Epidermal melanocyte (primary cell): ENCODE measurements at regions not wholly inside any gene's neighbourhood (a gene's known extent, or its start where the extent isn't known, plus 50 kb on each side); places are given as distances from the start of the nearest gene placed in this dataset.
"Not testable (repeated sequence)": the region's sequence is repeated elsewhere in the genome, so short reads cannot be mapped to it uniquely, and the experiment has no call there.

Experiments
- DNase-seq: peaks from one replicate; pipeline ENCODE4 v3.0.0; 2011; ENCODE audit warnings: low spot score; ENCODE audit not compliant: insufficient read length

DNA sequence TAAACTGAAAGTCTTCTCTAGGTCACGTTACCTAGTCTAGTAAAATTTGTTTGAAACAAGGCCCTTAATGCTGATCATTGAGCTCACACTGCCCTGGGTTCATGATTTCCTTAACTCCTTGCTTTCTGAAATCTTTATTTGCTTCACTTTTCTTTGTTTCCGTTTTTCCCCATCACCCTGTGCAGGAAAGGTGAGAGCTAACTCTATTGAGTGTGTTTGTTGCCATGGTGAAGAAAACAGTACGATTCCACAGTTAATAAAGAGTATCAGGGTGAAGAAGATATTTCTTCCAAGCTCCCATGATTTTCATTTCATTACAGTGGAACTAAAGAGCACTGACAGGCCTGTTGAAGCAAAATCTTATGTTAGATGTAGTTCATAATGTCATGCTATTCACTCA, 276.2 kb downstream of the RAP2B start:
- no peak for DNase-seq

GRCh38 chr3:153439780-153440179, 277.8 kb downstream of the RAP2B start:
- no peak for DNase-seq

DNA sequence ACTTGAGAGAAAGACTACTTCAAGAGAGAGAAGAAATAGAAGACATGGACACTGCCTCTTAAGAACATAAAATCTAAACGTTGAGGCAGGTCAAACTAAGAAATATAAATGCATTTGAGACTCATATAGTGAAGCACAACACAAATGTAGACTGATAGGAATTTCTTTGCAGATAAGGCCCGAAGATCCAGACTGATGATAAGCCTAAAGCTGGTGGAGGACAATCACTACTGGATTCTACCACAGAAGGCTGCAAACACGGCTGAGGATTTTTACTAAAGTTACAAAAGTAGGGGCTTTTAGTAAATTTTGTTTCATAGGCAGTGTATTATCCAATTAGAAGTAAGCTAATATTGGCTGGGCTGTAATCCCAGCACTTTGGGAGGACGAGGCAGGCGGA, 278.3 kb downstream of the RAP2B start:
- no peak for DNase-seq

DNA sequence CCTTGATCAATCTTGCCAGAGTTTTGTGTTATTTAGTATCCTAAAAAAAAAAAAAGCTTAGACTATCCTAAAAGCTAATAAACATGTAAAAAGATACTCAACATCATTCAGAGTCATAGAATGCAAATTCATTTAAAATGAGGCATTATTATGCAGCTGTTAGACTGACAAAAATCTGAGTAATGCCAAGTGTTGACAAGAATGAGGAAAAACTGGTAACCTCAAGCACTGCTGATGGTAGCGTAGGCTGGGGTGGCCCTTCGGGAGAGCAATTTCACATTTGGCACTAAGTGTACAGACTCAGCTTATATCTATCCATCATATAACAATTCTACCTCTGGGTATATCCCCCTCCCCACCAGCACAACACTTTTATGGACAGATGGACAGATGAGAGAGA, 280.4 kb downstream of the RAP2B start:
- no peak for DNase-seq

- DNase-seq: no peak
Measured at GRCh38 chr3:153442799-153443487, 280.9 kb downstream of the RAP2B start.

DNA sequence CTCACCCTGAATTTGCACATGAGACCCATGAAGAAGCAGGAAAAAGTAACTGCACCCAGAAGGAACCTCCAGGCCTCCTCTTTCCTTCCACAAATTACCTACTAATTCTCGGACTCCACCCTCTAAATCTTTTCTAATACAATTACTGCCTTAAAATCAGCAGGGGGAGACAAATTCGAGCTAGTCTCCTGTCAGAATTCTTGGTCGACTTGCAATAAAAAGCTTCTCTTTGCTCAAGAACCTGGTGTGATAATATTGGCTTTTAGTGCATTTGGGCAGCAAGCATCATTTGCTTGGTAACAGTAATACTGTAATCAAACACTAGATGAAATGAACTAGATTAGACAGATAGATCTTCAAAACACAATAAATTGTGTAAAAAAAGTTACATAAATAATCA, 281.9 kb downstream of the RAP2B start:
- no peak for DNase-seq

DNA sequence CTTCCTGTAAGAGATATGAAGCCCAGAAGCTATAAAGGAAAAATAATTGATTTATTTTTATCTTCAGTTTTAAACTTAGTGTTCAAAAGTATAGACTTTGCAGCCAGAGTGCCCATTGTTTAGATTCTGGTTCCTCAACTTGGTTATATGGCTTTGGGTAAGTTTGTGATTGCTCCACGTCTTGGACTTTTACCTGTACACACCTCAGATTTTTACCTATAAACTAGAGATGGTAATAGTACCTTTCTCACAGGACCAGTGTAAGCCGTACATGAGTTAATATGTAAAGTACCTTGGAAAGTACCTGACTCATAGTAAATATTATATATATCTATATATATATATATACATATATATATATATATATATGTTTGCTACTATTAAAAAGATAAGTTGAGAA, 283.8 kb downstream of the RAP2B start:
- no peak for DNase-seq

DNA sequence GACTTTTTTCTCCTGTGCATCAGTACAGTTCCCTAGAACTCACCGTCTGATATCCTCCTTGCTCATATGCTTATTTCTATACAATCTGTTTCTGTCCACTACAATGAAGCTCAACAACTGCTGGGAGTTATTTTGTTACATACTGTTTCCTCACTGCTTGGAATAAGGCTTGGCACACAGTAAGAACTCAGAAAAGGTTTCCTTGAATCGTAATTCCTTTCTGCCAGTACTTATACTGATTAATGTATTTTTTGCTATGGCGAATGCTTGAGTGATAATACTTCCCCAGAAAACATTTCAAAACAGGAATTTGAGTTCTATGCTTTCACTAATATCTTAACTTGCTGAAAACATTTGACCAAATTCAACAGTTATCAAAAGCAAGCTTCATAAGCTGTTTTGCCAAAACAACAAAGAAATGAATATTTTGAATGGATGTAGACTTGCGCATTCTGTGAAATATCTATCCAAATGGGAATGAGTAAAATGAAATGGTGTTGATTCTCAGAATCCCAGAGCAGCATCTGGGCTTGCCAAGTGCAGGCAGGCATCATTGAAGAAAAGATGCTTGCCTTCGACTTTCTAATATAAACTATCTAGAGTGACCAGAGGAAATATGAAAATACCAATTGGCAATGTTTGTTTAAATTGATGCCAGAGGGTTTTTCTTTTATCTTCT, 286.3 kb downstream of the RAP2B start:
- no peak for DNase-seq

GRCh38 chr3:153456833-153457545, 295.0 kb downstream of the RAP2B start:
- no peak for DNase-seq

GRCh38 chr3:153458881-153459280, 296.9 kb downstream of the RAP2B start:
- DNase-seq: no peak

DNA sequence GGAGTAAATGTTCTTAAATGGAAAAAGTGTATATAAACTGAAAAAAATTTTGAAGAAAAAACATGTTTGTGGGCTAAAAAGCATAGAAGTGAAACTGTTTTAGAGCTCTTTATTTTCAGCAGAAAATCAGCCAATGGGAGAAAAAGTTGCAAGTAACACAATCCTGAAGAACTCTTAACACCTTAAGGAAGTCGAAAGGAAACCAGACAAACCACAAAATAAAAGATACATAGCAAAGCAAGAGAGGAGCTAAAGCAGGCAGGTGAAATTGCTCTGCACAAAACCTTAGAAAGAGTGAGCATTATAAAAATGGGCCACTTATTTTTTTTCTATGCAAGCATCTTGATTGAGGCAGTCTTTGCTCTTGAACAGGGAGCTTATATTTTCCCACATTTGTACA, 300.5 kb downstream of the RAP2B start:
- no peak for DNase-seq

- no peak for DNase-seq
Measured at GRCh38 chr3:153463895-153464294, 301.9 kb downstream of the RAP2B start.

GRCh38 chr3:153469162-153469561, 307.1 kb downstream of the RAP2B start:
- no peak for DNase-seq

- DNase-seq: no peak
Measured at GRCh38 chr3:153484842-153485241, 322.8 kb downstream of the RAP2B start.

DNA sequence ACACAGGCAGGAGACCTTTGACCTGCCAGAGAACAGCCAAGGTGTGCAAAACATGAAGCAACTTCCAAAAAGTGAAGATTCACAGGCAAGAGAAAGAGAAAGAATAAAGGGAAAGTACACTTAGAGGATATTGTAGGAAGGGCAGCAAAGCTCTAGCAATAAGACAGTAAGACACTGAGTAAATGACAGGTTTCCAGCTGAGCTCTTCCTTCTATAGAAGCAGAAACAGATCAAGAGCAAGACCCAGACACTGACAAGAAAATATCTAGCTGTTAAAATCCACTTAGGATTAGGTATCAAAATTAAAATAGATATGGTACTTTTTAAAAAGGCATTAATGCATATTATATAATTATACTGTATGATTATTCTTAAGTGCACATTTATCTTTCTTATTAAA, 333.4 kb downstream of the RAP2B start:
- DNase-seq: no peak

- DNase-seq: no peak
Measured at GRCh38 chr3:153502682-153503081, 340.7 kb downstream of the RAP2B start.

DNA sequence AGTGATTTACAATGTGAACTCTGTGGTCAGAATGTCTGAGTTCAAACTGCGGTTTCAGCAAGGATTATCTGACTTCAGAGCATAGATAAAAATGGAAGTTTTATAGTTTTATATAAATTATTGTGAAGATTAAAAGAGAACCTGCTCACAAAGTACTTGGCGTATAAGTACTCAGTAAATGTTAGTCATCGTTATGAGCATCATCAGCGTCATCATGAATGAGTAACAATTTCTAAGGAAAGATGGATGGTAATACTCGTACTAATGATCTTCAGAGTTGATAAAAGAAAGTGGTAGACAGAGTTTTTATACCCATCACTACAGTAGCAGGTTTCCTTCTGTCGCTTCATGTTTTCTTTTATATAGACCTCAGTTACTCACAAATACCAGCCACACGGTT, 341.8 kb downstream of the RAP2B start:
- no peak for DNase-seq

DNA sequence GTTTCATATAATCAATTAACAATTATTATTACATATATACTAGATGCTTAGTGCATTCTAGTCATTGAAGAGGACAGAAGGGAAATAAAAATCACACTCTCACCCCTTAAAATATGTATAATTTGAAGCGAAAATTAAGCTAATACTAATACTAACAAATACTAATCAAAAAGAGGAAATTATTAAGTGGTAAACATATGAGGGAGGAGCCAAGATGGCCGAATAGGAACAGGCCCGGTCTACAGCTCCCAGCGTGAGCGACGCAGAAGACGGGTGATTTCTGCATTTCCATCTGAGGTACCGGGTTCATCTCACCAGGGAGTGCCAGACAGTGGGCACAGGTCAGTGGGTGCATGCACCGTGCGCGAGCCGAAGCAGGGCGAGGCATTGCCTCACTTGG, 344.2 kb downstream of the RAP2B start:
- DNase-seq: not testable (repeated sequence)

DNA sequence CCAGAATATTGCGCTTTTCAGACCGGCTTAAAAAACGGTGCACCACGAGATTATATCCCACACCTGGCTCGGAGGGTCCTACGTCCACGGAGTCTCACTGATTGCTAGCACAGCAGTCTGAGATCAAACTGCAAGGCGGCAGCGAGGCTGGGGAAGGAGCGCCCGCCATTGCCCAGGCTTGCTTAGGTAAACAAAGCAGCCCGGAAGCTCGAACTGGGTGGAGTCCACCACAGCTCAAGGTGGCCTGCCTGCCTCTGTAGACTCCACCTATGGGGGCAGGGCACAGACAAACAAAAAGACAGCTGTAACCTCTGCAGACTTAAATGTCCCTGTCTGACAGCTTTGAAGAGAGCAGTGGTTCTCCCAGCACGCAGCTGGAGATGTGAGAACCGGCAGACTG, 344.7 kb downstream of the RAP2B start:
- not testable (repeated sequence) for DNase-seq

DNA sequence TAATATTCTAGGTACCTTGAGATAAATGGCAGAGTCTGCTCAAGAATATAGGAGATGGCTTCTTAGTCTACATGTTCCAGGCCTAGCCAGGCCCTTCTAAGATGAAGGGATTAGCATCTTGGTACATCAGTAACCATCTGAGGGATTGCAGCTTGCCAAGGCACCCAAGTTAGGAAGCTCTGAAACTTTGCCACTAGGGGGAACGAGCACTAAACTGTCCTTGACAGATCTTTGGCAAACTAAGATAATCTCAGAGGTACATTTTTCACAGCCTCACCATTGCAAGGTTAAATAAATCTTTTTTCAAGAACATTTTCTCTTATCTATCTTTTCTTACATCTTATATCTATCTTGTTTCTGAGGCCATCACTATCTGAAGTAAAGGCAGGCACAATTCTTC, 351.2 kb downstream of the RAP2B start:
- no peak for DNase-seq

DNA sequence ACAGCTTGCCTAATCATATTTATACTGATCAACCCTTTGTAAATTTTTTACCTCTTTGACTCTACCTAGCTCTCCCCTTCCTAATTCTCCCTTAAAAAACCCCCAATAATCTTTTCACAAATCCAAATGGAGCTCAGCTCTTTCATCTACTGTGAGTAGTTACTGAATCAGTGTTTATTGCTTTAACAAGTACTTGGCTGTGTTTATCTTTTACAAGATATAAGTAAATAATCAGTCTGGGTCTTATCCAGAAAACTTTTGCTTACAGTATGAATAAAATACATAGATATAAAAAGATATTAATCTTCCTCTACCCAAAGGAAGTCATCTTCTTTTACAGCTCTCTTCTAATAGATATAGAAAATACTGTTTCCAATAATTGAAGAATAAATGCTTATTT, 366.4 kb downstream of the RAP2B start:
- no peak for DNase-seq

GRCh38 chr3:153539263-153539662, 377.2 kb downstream of the RAP2B start:
- no peak for DNase-seq

DNA sequence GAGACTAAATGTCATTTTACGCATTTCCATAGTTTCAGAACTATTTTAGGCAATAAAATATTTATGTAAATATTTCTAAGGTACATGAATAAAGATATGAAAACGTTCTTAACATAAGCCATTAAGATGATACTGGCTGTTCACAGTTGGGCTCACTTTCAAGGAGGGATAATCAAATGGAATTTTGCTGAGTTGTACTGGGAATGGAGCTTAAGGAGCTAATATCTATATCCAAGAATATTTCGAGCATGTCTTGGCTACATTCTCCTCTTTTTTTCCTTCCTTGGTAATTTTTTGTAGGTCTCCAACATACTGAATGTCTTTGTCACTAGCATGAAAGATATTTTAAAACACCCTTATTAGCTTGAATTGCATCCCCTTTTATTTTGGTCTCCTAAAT, 383.4 kb downstream of the RAP2B start:
- DNase-seq: no peak
